Large intestine (tissue), 3 donors: ENCODE measurements at regions not wholly inside any gene's neighbourhood (a gene's known extent, or its start where the extent isn't known, plus 50 kb on each side); places are given as distances from the start of the nearest gene placed in this dataset.

Experiments
- DNase-seq, 2 donors: peaks; one replicate each; pipeline versions ENCODE4 v3.0.0 to v3.0.0-alpha.2; 2013
- H3K27ac ChIP-seq: one replicate; pipeline ENCODE4 v1.5.1; 2013; ENCODE audit warnings: low read length
- H3K27me3 ChIP-seq: 2 replicates; pipeline ENCODE4 v1.6.1; 2013; ENCODE audit warnings: low read length; ENCODE audit not compliant: control insufficient read depth, insufficient read depth
- H3K36me3 ChIP-seq: 2 replicates; pipeline ENCODE4 v1.6.1; 2013; ENCODE audit warnings: low read length; ENCODE audit not compliant: control insufficient read depth, insufficient read depth
- H3K4me1 ChIP-seq: one replicate; pipeline ENCODE4 v1.6.1; 2013; ENCODE audit warnings: low read length; ENCODE audit not compliant: control insufficient read depth, insufficient read depth
- H3K4me3 ChIP-seq: one replicate; pipeline ENCODE4 v1.5.1; 2013; ENCODE audit warnings: low read length
- H3K9me3 ChIP-seq: one replicate; pipeline ENCODE4 v1.6.1; 2013; ENCODE audit warnings: mild to moderate bottlenecking, low read depth, low read length, moderate library complexity; ENCODE audit not compliant: control insufficient read depth
- WGBS: methylation state at CpG from one replicate; pipeline ENCODE4 v1.1.5; 2013; ENCODE audit warnings: low lambda C conversion rate; ENCODE audit not compliant: insufficient coverage; 5-methylcytosine and 5-hydroxymethylcytosine counted together

- no peaks in the 10 kb centered on the region for H3K4me1 ChIP-seq
- no peaks in the 10 kb centered on the region for H3K36me3 ChIP-seq
- 90% methylated on average over 3 of the region's 4 CpGs for WGBS
- H3K9me3 ChIP-seq, result no peaks in the 10 kb centered on the region
- no peak for DNase-seq
- H3K27me3 ChIP-seq, result no peaks in the 10 kb centered on the region
- H3K4me3 ChIP-seq, result no peak overlapping the region
- H3K27ac ChIP-seq, result no peak overlapping the region
Observed at GRCh38 chr2:19045151-19045550, 313.3 kb downstream of the OSR1 start.

GRCh38 chr2:19043893-19044292 lies 314.5 kb downstream of the OSR1 start:
- Histone ChIP-seq H3K27ac (no peak overlapping the region), H3K36me3 (no peaks in the 10 kb centered on the region), H3K4me3 (no peak overlapping the region), H3K4me1 (no peaks in the 10 kb centered on the region), H3K27me3 (no peaks in the 10 kb centered on the region), H3K9me3 (no peaks in the 10 kb centered on the region)
- WGBS, result 86% methylated on average over 1 of the region's 2 CpGs
- DNase-seq, result no peak

GRCh38 chr2:19041434-19042041 lies 316.9 kb downstream of the OSR1 start:
- 60% methylated on average over 2 of the region's 5 CpGs for WGBS
- Histone ChIP-seq H3K27me3 (no peaks in the 10 kb centered on the region), H3K27ac (no peak overlapping the region), H3K4me1 (no peaks in the 10 kb centered on the region), H3K4me3 (no peak overlapping the region), H3K9me3 (no peaks in the 10 kb centered on the region), H3K36me3 (no peaks in the 10 kb centered on the region)
- DNase-seq, result no peak

GRCh38 chr2:19038071-19039015 lies 320.1 kb downstream of the OSR1 start:
- H3K36me3 ChIP-seq, result no peaks in the 10 kb centered on the region

GRCh38 chr2:19036091-19036490 lies 322.3 kb downstream of the OSR1 start:
- H3K9me3 ChIP-seq, result no peaks in the 10 kb centered on the region

More at GRCh38 chr2:19038071-19039015, 320.1 kb downstream of the OSR1 start:
- DNase-seq, result no peak
- no peaks in the 10 kb centered on the region for H3K9me3 ChIP-seq
- WGBS, result 100% methylated on average over 1 of the region's 3 CpGs
- H3K27ac ChIP-seq, result no peak overlapping the region
- peaks cover 9% of the 10 kb centered on the region for H3K4me1 ChIP-seq
- H3K27me3 ChIP-seq, result no peaks in the 10 kb centered on the region
- no peak overlapping the region for H3K4me3 ChIP-seq

GRCh38 chr2:19035238-19035637 lies 323.2 kb downstream of the OSR1 start:
- DNase-seq, result no peak
- H3K4me1 ChIP-seq, result peaks cover 9% of the 10 kb centered on the region
- H3K36me3 ChIP-seq, result no peaks in the 10 kb centered on the region
- H3K4me3 ChIP-seq, result no peak overlapping the region
- 100% methylated on average over 1 of the region's 3 CpGs for WGBS
- H3K27me3 ChIP-seq, result no peaks in the 10 kb centered on the region
- no peaks in the 10 kb centered on the region for H3K9me3 ChIP-seq
- H3K27ac ChIP-seq, result no peak overlapping the region

More at GRCh38 chr2:19036091-19036490, 322.3 kb downstream of the OSR1 start:
- DNase-seq, result peak; percentile 43 to 77
- peak overlapping the region; percentile 43 for H3K27ac ChIP-seq
- H3K36me3 ChIP-seq, result no peaks in the 10 kb centered on the region
- H3K4me1 ChIP-seq, result peaks cover 9% of the 10 kb centered on the region
- H3K4me3 ChIP-seq, result no peak overlapping the region
- no peaks in the 10 kb centered on the region for H3K27me3 ChIP-seq

GRCh38 chr2:19033240-19033639 lies 325.2 kb downstream of the OSR1 start:
- WGBS, result no CpG with 5 or more reads among the region's 3 CpGs
- Histone ChIP-seq H3K27me3 (no peaks in the 10 kb centered on the region), H3K4me3 (no peak overlapping the region), H3K9me3 (no peaks in the 10 kb centered on the region), H3K36me3 (no peaks in the 10 kb centered on the region), H3K27ac (no peak overlapping the region), H3K4me1 (peaks cover 9% of the 10 kb centered on the region)
- DNase-seq, result no peak

- peaks cover 9% of the 10 kb centered on the region for H3K4me1 ChIP-seq
- DNase-seq, result no peak
Observed at GRCh38 chr2:19031642-19032041, 326.8 kb downstream of the OSR1 start.

GRCh38 chr2:19029655-19030054 lies 328.8 kb downstream of the OSR1 start:
- WGBS, result 80% methylated on average over 1 of the region's 3 CpGs

More at GRCh38 chr2:19031642-19032041, 326.8 kb downstream of the OSR1 start:
- H3K27ac ChIP-seq, result no peak overlapping the region
- H3K4me3 ChIP-seq, result no peak overlapping the region
- H3K9me3 ChIP-seq, result no peaks in the 10 kb centered on the region
- no peaks in the 10 kb centered on the region for H3K36me3 ChIP-seq
- H3K27me3 ChIP-seq, result no peaks in the 10 kb centered on the region
- WGBS, result no CpG with 5 or more reads among the region's 1 CpG

GRCh38 chr2:19028587-19029375 lies 329.6 kb downstream of the OSR1 start:
- Histone ChIP-seq H3K27me3 (no peaks in the 10 kb centered on the region), H3K36me3 (no peaks in the 10 kb centered on the region), H3K4me1 (no peaks in the 10 kb centered on the region), H3K27ac (no peak overlapping the region), H3K4me3 (no peak overlapping the region), H3K9me3 (no peaks in the 10 kb centered on the region)
- no CpG with 5 or more reads among the region's 12 CpGs for WGBS
- no peak for DNase-seq

More at GRCh38 chr2:19029655-19030054, 328.8 kb downstream of the OSR1 start:
- H3K4me3 ChIP-seq, result no peak overlapping the region
- H3K4me1 ChIP-seq, result no peaks in the 10 kb centered on the region
- no peaks in the 10 kb centered on the region for H3K9me3 ChIP-seq
- DNase-seq, result no peak
- no peaks in the 10 kb centered on the region for H3K27me3 ChIP-seq
- H3K27ac ChIP-seq, result no peak overlapping the region
- no peaks in the 10 kb centered on the region for H3K36me3 ChIP-seq
